GM10266 (cell line): ENCODE measurements at regions not wholly inside any gene's neighbourhood (a gene's known extent, or its start where the extent isn't known, plus 50 kb on each side); places are given as distances from the start of the nearest gene placed in this dataset.

Source experiments
- DNase-seq: peaks from one replicate; pipeline ENCODE4 v3.0.0; 2012; ENCODE audit errors: extremely low spot score
- TF ChIP-seq, protein P1 (sequence below): IDR thresholded peaks from 2 replicates; pipeline ENCODE4 v1.5.1; 2012; ENCODE audit warnings: mild to moderate bottlenecking, low read depth; ENCODE audit not compliant: control insufficient read depth, insufficient read depth; ENCODE audit errors: missing control alignments

DNA sequence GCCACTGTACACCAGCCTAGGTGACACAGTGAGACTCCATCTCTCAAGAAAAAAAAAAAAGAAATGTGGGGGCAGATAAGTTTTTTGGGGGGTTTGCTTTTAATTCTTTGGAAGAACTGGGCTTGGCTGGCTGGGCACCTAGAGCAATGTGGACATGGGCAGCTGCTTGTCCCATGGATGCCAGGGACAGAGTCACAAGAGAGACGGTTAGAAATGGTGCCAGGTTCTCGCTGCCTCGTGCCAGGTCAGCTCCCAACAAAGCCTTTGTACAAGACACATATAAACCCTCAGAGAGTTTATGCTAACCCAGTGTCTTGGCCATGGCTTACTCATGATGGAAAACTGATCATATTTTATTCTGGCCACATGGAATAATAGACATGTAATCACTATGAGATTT lies 76.2 kb upstream of the ESR1 start:
- TF ChIP-seq, protein P1, sequence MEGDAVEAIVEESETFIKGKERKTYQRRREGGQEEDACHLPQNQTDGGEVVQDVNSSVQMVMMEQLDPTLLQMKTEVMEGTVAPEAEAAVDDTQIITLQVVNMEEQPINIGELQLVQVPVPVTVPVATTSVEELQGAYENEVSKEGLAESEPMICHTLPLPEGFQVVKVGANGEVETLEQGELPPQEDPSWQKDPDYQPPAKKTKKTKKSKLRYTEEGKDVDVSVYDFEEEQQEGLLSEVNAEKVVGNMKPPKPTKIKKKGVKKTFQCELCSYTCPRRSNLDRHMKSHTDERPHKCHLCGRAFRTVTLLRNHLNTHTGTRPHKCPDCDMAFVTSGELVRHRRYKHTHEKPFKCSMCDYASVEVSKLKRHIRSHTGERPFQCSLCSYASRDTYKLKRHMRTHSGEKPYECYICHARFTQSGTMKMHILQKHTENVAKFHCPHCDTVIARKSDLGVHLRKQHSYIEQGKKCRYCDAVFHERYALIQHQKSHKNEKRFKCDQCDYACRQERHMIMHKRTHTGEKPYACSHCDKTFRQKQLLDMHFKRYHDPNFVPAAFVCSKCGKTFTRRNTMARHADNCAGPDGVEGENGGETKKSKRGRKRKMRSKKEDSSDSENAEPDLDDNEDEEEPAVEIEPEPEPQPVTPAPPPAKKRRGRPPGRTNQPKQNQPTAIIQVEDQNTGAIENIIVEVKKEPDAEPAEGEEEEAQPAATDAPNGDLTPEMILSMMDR = no peak
- no peak for DNase-seq

DNA sequence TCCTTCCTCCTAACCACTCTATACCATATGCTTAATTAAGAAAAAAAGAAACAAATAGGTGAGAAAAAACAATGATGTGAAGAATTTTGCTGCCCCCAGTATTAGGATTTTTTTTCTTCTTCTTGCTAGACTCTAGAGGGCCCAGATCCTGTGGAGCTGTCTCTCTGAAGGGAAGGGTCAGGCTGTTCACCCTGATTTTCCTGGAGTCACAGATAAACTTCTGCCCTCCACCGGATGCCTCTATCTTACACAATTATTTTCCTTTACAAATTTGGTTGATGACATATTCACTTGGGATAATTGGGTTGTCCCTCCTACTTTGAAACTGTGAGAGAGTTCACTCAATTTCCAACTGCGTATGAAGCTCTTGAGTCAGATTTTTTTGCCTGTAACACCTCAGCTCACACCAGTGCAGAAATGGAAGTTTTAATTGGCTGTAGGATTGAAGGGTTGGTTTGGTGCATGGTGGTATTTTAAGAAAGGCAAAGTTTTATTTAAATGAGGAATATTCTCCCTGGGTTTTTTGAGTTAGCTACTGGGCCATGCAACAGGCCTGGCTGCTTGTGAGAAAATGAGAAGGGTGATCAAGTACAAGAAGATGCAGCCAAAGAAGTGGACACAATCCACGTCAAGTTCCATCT lies 73.7 kb upstream of the ESR1 start:
- TF ChIP-seq, protein P1 = no peak
- DNase-seq = no peak

DNA sequence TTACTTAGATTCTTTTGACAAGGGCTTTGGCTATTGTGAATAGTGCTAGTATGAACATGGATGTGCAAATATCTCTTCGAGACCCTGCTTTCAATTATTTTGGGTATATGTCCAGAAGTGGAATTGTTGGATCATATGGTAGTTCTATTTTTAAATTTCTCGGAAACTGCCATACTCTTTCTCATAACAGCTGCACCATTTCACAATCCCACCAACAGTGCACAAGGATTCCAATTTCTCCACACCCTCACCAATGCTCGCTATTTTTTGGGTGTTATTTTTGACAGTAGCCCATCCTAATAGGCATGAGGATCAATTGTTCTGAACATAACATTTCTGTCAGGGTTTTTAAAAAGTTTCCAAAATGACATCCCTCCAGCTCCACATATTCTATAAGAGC lies 69.2 kb upstream of the ESR1 start:
- TF ChIP-seq, protein P1 = no peak

DNA sequence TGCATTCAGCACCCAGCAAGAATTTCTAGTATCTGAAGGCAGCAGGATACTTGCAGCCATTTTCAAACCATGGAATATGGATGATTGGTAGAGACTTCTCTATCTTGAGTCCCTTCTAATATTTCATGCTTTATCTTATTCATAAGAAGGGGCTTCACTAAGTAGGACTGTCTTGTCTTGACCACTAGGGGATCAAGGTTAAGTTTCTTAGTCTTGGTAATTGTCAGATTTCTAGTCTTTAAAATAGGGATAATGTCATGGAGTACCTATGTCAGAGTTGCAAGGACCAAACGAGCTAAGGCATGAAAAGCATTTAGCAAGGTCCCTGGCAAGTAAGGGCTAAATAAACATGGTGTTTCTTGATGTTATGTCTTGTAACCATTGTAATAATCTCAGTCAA lies 68.5 kb upstream of the ESR1 start:
- TF ChIP-seq, protein P1 = no peak
- DNase-seq = no peak

More for the DNA sequence above, 69.2 kb upstream of the ESR1 start:
- no peak for DNase-seq

DNA sequence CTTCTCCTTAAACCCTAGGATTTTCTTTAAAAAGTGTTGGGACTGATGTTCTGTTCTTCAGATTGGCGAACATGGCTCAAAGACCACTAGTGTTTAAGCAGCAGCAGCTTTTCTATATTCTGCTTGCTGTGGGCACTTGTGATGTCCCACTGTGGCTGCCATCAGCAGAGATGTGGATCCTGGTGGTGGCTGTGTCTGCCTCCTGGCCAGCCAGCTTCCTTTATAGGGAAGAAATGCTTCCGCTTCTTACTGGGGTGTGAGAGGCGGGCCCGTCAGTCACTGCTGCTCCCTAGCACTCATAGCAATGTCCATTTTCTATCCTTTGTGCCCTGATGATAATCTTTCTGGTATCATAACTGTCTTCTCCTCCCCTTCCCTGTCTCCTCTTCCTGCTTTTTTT lies 66.7 kb upstream of the ESR1 start:
- TF ChIP-seq, protein P1 = no peak

DNA sequence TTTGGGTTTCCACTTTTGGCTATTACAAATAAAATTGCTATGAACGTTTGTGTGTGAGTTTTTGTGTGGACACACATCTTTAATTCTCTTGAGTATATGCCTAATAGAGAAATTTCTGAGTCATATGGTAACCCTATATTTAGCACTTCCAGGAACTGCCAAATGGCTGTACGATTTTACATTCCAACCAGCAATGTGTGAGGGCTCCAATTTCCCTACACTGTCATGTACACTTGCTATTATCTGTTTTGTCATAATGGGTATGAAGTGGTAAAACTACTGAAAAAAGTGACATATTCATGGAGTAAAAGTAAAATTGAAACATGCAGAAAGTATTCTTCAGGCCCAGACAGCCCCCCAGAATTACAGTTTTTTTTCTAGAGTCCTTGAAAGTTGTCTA lies 59.6 kb upstream of the ESR1 start:
- TF ChIP-seq, protein P1 = no peak
- no peak for DNase-seq

More for the DNA sequence above, 66.7 kb upstream of the ESR1 start:
- no peak for DNase-seq

DNA sequence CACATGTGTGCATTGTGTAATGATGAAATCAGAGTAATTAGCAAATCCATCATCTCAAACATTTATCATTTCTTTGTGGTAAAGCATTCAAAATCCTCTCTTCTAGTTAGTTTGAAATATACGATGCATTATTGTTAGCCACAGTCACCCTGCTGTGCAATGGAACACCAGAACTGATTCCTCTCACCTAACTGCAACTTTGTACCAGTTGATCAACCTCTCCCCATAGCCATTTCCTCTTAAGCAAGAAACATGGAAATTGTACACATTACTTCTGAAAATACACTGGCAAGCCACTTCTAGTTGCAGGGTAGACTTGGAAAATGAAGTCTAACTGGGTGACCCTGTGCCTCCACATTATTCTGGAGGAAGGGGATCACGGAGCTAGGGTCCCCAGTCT lies 58.1 kb upstream of the ESR1 start:
- TF ChIP-seq, protein P1 = no peak
- DNase-seq = no peak
